ENCODE measurements at regions not wholly inside any gene's neighbourhood (a gene's known extent, or its start where the extent isn't known, plus 50 kb on each side); places are given as distances from the start of the nearest gene placed in this dataset.

DNA sequence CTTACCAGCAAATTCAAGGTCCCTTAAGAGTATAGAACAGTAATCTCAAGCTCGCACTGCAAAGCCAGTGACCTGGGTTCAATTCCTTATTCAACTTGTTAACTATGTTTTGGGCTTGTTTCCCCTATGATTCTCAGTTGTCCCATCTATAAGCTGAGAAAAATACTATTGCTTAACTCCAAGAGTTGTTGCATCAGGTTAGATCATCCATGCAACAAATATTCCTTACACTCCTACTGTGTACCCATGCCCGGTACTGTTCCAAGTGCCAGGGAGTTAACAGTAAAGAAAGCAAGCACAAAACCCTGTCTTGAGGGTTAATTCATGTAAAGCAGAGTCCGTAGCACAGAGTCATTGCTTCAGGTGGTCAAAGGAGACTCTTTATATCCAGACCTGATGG lies 247.3 kb downstream of the MAFB start:
- no peaks in the 10 kb centered on the region for H3K36me3 ChIP-seq (ENCODE audit: control insufficient read depth, insufficient read depth, low read length)
- no peak overlapping the region for H3K9ac ChIP-seq (ENCODE audit: low read depth, low read length)
- no peaks in the 10 kb centered on the region for H3K27me3 ChIP-seq (ENCODE audit: control insufficient read depth, insufficient read depth, low read length)
- H3K9me3 ChIP-seq (ENCODE audit: control insufficient read depth, insufficient read depth, low read length) = no peaks in the 10 kb centered on the region
- H3K4me1 ChIP-seq (ENCODE audit: control insufficient read depth, insufficient read depth, low read length) = peaks cover 5% of the 10 kb centered on the region
- H3K4me3 ChIP-seq (ENCODE audit: low read depth, low read length) = no peak overlapping the region

DNA sequence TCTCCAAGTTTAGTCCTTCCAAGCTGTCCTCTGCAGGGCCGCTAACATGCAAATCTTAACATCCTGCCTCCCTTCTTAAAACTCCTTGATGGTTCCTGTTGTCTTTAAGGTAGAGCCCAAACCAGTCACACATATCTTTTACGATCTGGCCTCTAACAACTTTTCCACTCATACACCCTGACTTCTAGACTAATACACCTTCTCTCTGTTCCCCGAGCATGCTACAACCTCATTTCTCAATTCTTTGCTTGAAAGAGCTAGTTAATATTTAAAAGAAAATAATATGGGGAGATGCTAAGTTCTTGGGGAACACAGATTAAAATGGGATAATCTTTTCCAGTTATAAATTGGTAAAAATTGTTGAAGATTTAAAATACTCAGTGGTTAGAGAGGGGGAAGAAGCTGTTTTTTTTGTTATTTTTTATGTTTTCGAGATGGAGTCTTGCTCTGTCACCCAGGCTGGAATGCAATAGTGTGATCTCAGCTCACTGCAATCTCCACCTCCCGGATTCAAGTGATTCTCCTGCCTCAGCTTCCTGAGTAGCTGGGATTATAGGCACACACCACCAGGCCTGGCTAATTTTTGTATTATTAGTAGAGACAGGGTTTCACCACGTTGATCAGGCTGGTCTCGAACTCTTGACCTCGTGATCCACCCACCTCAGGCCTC lies 250.7 kb downstream of the MAFB start:
- Histone ChIP-seq H3K4me3 (ENCODE audit: low read depth, low read length) (no peak overlapping the region), H3K36me3 (ENCODE audit: control insufficient read depth, insufficient read depth, low read length) (no peaks in the 10 kb centered on the region), H3K4me1 (ENCODE audit: control insufficient read depth, insufficient read depth, low read length) (peaks cover 5% of the 10 kb centered on the region), H3K27me3 (ENCODE audit: control insufficient read depth, insufficient read depth, low read length) (no peaks in the 10 kb centered on the region), H3K9me3 (ENCODE audit: control insufficient read depth, insufficient read depth, low read length) (no peaks in the 10 kb centered on the region), H3K9ac (ENCODE audit: low read depth, low read length) (no peak overlapping the region)

DNA sequence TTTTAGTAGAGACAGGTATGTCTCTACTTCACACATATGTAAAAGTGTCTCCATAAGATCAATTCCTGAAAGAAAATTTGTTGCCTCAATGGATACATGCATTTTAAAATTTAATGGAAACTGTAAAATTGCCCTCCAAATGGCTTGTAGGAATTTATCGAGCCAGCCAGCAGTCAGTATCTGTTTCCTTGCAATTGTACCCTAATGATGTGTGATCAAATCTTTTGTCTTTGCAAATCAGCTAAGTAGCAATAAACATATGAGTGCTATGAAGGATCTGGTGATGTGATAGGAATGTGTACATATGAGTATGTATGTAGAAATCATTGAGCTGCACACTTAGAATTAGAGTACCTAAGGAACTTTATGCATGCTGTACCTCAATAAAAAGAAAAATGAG lies 253.0 kb downstream of the MAFB start:
- H3K4me1 ChIP-seq (ENCODE audit: control insufficient read depth, insufficient read depth, low read length) = no peaks in the 10 kb centered on the region
- no peaks in the 10 kb centered on the region for H3K36me3 ChIP-seq (ENCODE audit: control insufficient read depth, insufficient read depth, low read length)
- no peak overlapping the region for H3K4me3 ChIP-seq (ENCODE audit: low read depth, low read length)
- H3K9ac ChIP-seq (ENCODE audit: low read depth, low read length) = no peak overlapping the region
- H3K9me3 ChIP-seq (ENCODE audit: control insufficient read depth, insufficient read depth, low read length) = no peaks in the 10 kb centered on the region
- H3K27me3 ChIP-seq (ENCODE audit: control insufficient read depth, insufficient read depth, low read length) = no peaks in the 10 kb centered on the region

- H3K4me3 ChIP-seq (ENCODE audit: low read depth, low read length) = no peak overlapping the region
- H3K9ac ChIP-seq (ENCODE audit: low read depth, low read length) = no peak overlapping the region
- H3K9me3 ChIP-seq (ENCODE audit: control insufficient read depth, insufficient read depth, low read length) = no peaks in the 10 kb centered on the region
Measured at GRCh38 chr20:40435146-40435895, 253.7 kb downstream of the MAFB start.

GRCh38 chr20:40434122-40434521 lies 254.9 kb downstream of the MAFB start:
- Histone ChIP-seq H3K4me1 (ENCODE audit: control insufficient read depth, insufficient read depth, low read length) (no peaks in the 10 kb centered on the region), H3K9ac (ENCODE audit: low read depth, low read length) (no peak overlapping the region), H3K9me3 (ENCODE audit: control insufficient read depth, insufficient read depth, low read length) (no peaks in the 10 kb centered on the region), H3K27me3 (ENCODE audit: control insufficient read depth, insufficient read depth, low read length) (no peaks in the 10 kb centered on the region), H3K4me3 (ENCODE audit: low read depth, low read length) (no peak overlapping the region), H3K36me3 (ENCODE audit: control insufficient read depth, insufficient read depth, low read length) (no peaks in the 10 kb centered on the region)

More at GRCh38 chr20:40435146-40435895, 253.7 kb downstream of the MAFB start:
- Histone ChIP-seq H3K36me3 (ENCODE audit: control insufficient read depth, insufficient read depth, low read length) (no peaks in the 10 kb centered on the region), H3K4me1 (ENCODE audit: control insufficient read depth, insufficient read depth, low read length) (no peaks in the 10 kb centered on the region), H3K27me3 (ENCODE audit: control insufficient read depth, insufficient read depth, low read length) (no peaks in the 10 kb centered on the region)

DNA sequence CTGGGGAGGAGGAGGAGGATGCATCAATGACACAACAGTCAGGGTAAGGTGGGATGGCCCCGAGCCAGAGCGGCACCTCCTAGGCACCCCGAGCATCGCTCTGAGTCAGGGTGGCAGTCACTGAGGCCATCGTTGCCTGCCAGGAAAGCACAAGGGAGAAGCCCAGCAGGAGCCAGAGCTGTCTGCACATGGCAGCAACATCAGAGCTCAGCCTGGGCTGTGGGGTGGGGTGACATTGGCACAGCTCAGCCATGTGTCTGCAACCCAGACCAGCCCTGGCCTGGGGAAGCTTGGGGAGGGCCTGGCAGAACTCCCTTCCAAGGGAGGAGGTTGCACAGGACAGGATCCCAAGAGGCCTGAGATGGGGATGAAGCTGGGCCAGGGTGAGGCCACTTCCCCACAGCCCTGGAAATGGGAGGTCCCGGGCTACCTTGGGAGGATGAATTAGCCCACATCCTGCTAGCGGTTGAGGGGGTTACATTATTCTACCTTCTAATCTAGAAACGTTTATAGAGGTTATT lies 255.6 kb downstream of the MAFB start:
- Histone ChIP-seq H3K9ac (ENCODE audit: low read depth, low read length) (no peak overlapping the region), H3K27me3 (ENCODE audit: control insufficient read depth, insufficient read depth, low read length) (no peaks in the 10 kb centered on the region), H3K4me3 (ENCODE audit: low read depth, low read length) (no peak overlapping the region), H3K36me3 (ENCODE audit: control insufficient read depth, insufficient read depth, low read length) (no peaks in the 10 kb centered on the region), H3K9me3 (ENCODE audit: control insufficient read depth, insufficient read depth, low read length) (no peaks in the 10 kb centered on the region), H3K4me1 (ENCODE audit: control insufficient read depth, insufficient read depth, low read length) (no peaks in the 10 kb centered on the region)

- no peaks in the 10 kb centered on the region for H3K9me3 ChIP-seq (ENCODE audit: control insufficient read depth, insufficient read depth, low read length)
- no peak overlapping the region for H3K4me3 ChIP-seq (ENCODE audit: low read depth, low read length)
- no peaks in the 10 kb centered on the region for H3K27me3 ChIP-seq (ENCODE audit: control insufficient read depth, insufficient read depth, low read length)
- no peaks in the 10 kb centered on the region for H3K36me3 ChIP-seq (ENCODE audit: control insufficient read depth, insufficient read depth, low read length)
- H3K9ac ChIP-seq (ENCODE audit: low read depth, low read length) = no peak overlapping the region
- no peaks in the 10 kb centered on the region for H3K4me1 ChIP-seq (ENCODE audit: control insufficient read depth, insufficient read depth, low read length)
Measured at GRCh38 chr20:40431611-40432010, 257.4 kb downstream of the MAFB start.

DNA sequence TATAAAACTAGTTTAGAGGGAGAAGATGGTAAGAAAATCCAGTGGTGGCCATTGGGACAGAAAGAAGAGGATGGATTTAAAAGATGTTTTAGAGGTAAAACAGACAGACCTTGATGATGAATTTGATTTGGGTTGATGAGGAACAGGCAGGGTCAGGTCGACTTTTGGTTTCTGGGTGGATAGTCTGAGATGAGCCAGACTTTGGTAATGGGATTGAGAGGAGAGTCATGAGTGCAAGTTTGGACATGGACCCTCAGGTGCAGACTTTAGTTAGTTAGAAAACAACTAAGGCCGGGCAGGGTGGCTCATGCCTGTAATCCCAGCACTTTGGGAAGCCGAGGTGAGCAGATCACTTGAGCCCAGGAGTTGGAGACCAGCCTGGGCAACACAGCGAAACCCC lies 257.9 kb downstream of the MAFB start:
- H3K9ac ChIP-seq (ENCODE audit: low read depth, low read length) = no peak overlapping the region
- H3K36me3 ChIP-seq (ENCODE audit: control insufficient read depth, insufficient read depth, low read length) = no peaks in the 10 kb centered on the region
- H3K4me1 ChIP-seq (ENCODE audit: control insufficient read depth, insufficient read depth, low read length) = no peaks in the 10 kb centered on the region
- no peak overlapping the region for H3K4me3 ChIP-seq (ENCODE audit: low read depth, low read length)
- H3K27me3 ChIP-seq (ENCODE audit: control insufficient read depth, insufficient read depth, low read length) = no peaks in the 10 kb centered on the region
- H3K9me3 ChIP-seq (ENCODE audit: control insufficient read depth, insufficient read depth, low read length) = no peaks in the 10 kb centered on the region

DNA sequence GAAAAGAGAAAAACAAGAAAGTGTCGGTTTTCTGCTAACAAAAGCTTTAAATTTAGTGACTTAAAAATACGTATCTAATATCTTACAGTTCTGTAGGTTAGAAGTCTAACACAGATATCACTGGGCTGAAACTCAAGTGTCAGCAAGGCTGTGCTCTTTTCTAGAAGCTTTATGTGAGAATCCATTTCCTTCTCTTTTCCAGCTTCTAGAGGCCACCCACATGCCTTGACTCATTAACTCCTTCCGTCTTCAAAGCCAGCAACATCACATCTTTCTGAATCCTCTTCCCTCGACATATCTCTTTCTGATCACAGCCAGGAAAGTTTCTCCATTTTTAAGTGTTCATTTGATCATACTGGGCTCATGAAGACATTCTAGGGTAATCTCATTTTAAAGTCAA lies 262.0 kb downstream of the MAFB start:
- Histone ChIP-seq H3K4me3 (ENCODE audit: low read depth, low read length) (no peak overlapping the region), H3K27me3 (ENCODE audit: control insufficient read depth, insufficient read depth, low read length) (no peaks in the 10 kb centered on the region), H3K4me1 (ENCODE audit: control insufficient read depth, insufficient read depth, low read length) (no peaks in the 10 kb centered on the region), H3K9ac (ENCODE audit: low read depth, low read length) (no peak overlapping the region), H3K9me3 (ENCODE audit: control insufficient read depth, insufficient read depth, low read length) (no peaks in the 10 kb centered on the region), H3K36me3 (ENCODE audit: control insufficient read depth, insufficient read depth, low read length) (no peaks in the 10 kb centered on the region)

DNA sequence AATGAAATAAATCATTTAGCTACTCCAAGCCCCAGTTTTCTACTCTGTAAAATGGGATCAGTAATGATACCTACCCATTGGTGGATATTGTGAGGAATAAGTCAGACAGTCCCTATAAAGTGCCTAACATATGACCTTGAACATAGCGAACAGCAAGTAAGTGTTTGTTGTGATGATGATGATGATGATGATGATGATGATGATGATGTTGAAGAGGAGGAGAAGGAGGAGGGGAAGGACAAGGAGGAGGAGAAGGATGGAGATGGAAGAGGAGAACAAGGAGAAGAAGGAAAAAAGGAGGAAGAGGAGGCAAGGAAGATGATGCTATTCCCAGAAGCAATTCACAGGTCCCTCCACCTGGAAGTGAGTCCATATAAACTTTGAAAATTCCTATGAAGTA lies 264.3 kb downstream of the MAFB start:
- no peak overlapping the region for H3K4me3 ChIP-seq (ENCODE audit: low read depth, low read length)
- H3K27me3 ChIP-seq (ENCODE audit: control insufficient read depth, insufficient read depth, low read length) = no peaks in the 10 kb centered on the region

DNA sequence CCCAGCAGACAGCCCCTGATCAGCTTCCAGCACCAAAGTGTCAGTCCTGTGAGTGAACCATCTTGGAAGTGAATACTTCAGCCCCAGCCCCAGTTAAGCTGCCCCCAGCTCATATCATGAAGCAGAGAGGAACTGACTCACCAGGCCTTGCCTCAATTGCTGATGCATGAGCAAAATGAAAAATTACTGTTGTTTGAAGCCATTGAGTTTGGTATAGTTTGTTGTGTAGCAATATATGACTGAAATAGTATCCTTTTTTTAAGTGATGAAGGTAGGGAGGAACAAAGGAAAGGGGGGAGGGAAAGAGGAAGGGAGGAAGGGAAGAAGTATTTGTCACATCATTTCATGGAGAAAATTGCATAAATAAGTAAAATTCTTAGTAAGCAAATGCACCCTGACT lies 266.4 kb downstream of the MAFB start:
- Histone ChIP-seq H3K4me1 (ENCODE audit: control insufficient read depth, insufficient read depth, low read length) (no peaks in the 10 kb centered on the region), H3K27me3 (ENCODE audit: control insufficient read depth, insufficient read depth, low read length) (no peaks in the 10 kb centered on the region), H3K9me3 (ENCODE audit: control insufficient read depth, insufficient read depth, low read length) (no peaks in the 10 kb centered on the region), H3K9ac (ENCODE audit: low read depth, low read length) (no peak overlapping the region), H3K36me3 (ENCODE audit: control insufficient read depth, insufficient read depth, low read length) (no peaks in the 10 kb centered on the region), H3K4me3 (ENCODE audit: low read depth, low read length) (no peak overlapping the region)

More for the DNA sequence above, 264.3 kb downstream of the MAFB start:
- no peaks in the 10 kb centered on the region for H3K36me3 ChIP-seq (ENCODE audit: control insufficient read depth, insufficient read depth, low read length)
- H3K9me3 ChIP-seq (ENCODE audit: control insufficient read depth, insufficient read depth, low read length) = no peaks in the 10 kb centered on the region
- H3K4me1 ChIP-seq (ENCODE audit: control insufficient read depth, insufficient read depth, low read length) = no peaks in the 10 kb centered on the region
- no peak overlapping the region for H3K9ac ChIP-seq (ENCODE audit: low read depth, low read length)

- Histone ChIP-seq H3K9ac (ENCODE audit: low read depth, low read length) (no peak overlapping the region), H3K4me1 (ENCODE audit: control insufficient read depth, insufficient read depth, low read length) (no peaks in the 10 kb centered on the region), H3K4me3 (ENCODE audit: low read depth, low read length) (no peak overlapping the region), H3K36me3 (ENCODE audit: control insufficient read depth, insufficient read depth, low read length) (no peaks in the 10 kb centered on the region), H3K9me3 (ENCODE audit: control insufficient read depth, insufficient read depth, low read length) (peaks cover 2% of the 10 kb centered on the region), H3K27me3 (ENCODE audit: control insufficient read depth, insufficient read depth, low read length) (no peaks in the 10 kb centered on the region)
Measured at GRCh38 chr20:40416274-40416673, 272.8 kb downstream of the MAFB start.
